Heart left ventricle (tissue), 13 donors: ENCODE measurements at regions not wholly inside any gene's neighbourhood (a gene's known extent, or its start where the extent isn't known, plus 50 kb on each side); places are given as distances from the start of the nearest gene placed in this dataset.

Experiments used
- CTCF ChIP-seq, 12 donors: fragments of 200-600 bp; sonication (generic) in 4 of 12; IDR thresholded peaks; one replicate each; pipeline versions ENCODE4 v1.5.0 to v1.8.0; 2018 to 2022; ENCODE audit warnings: antibody characterized with exemption in 12 of 12, mild to moderate bottlenecking in 5 of 12
- POLR2A ChIP-seq, 2 donors: fragments of 450-650 bp; IDR thresholded peaks; one replicate each; pipeline ENCODE4 v1.6.1; 2017; ENCODE audit warnings: antibody characterized with exemption in 2 of 2, mild to moderate bottlenecking in 2 of 2, moderate library complexity in 2 of 2
- donor health status: ischemic (EF 13 %, LVEDD 7.1; RV severe dilation, severe dysfunction).
- donor health status: DM: no; HTN: yes; CAD: no.
- donor health status: DM: no; HTN: no; CAD: no.
- donor health status: ischemic (EF 25% LVEDD 6.9; RV normal size, moderate dysfunction).
- donor health status: ischemic (EF 25% LVEDD 5.7; RV mildly dilated, moderate dysfunction).
- donor health status: ischemic (EF 35%, LVEDD 5.7; RV mildly dilated, moderate dysfunction).
- donor health status: nonischemic (EF 11% LVEDD 7.7; RV severe dilation, severe dysfunction).
- donor health status: DM: yes; HTN: yes; CAD: no.
- donor health status: PGD.
- donor health status: ischemic (EF 29% LVEDD 5.4; RV normal size, mild dysfunction).
- donor health status: nonischemic (EF 23%, LVEDD 6.1; RV moderate dilation, normal function).

- TF ChIP-seq CTCF (IDR thresholded peaks at IDR 0.05) (no peak), POLR2A (IDR thresholded peaks at IDR 0.05) (no peak)
These were observed 253.5 kb downstream of the SHQ1 start for GRCh38 chr3:72594615-72595215.
